Urothelium cell line (cell line): ENCODE measurements at regions not wholly inside any gene's neighbourhood (a gene's known extent, or its start where the extent isn't known, plus 50 kb on each side); places are given as distances from the start of the nearest gene placed in this dataset.
"Not testable (repeated sequence)": the region's sequence is repeated elsewhere in the genome, so short reads cannot be mapped to it uniquely, and the experiment has no call there.

Source experiments
- DNase-seq: peaks from one replicate; pipeline ENCODE4 v3.0.0; 2011; ENCODE audit warnings: low spot score, mixed read lengths
- FAIRE-seq: peaks from 2 replicates; lab custom pipeline; 2011; peaks lifted over from hg19 to GRCh38; lab: Jason Lieb, UNC

DNA sequence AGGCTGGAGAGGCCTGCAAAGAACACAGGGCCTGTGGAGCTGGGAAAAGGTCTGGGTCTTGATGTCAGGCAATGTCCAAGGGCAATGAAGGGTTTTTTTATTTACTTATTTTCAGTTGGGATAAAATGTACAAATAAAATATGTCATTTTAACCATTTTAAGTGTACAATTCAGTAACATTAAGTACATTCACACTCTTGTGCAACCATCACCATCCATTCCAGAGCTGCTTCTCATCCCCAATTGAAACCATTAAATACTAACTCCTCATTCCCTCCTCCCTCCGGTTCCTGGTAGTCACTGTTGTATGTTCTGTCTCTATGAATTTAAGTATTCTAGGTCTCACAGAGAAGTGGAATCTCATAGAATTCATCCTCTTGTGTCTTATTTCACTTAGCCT lies 444.7 kb downstream of the HS3ST3B1 start:
- DNase-seq (no peak), FAIRE-seq (no peak)

DNA sequence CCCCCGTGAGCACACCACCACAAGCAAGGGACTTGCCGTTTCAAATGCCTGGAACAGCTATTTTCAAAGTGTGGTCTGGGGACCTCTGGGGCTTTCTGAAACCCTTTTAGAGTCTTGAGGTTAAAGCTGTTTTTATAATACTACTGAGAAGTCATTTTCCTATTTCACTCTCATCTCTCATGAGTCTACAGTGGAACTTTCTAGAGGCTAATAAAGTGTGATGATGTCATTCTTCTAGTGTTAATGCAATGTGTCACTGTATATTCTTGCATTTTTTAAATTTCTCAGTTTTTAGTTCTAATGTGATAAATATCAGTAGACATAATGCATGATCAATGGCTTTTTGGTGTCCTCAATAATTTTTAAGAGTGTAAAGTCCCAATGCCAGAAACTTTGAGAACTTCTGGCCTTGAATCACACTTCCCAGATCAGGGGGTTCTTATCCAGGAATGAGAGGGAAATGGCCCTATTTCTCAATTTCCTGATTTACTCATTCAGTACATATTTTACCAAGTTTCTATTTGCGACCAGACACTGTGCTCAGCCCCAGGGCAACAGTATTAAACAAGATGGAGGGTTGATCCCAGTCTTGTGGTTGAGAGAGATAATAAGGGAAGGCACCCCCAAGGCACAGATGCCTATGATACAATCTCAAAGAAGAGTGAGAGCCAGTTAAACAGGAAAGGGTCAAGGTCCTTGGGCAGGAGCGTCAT lies 444.0 kb downstream of the HS3ST3B1 start:
- no peak for FAIRE-seq
- no peak for DNase-seq

DNA sequence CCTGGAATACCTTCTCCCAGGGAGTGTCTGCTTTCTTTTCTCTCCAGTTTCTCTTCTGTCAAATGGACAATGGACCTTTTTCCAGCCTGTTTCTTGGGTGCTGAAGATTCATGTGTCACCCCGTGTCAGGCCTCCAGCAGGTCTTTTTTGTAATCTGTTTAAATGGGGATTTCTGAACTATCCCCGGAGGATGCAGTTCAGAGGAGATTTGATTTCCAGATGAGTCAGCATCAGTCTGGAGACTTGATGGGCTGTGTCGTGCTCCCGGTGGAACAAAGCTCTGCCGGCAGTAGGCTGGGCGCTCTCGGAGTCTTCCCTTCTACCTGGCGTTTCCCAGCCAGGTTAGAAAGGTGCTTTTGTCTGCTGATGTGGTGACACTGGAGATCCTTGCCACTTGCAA lies 440.6 kb downstream of the HS3ST3B1 start:
- DNase-seq = peak; percentile 10

DNA sequence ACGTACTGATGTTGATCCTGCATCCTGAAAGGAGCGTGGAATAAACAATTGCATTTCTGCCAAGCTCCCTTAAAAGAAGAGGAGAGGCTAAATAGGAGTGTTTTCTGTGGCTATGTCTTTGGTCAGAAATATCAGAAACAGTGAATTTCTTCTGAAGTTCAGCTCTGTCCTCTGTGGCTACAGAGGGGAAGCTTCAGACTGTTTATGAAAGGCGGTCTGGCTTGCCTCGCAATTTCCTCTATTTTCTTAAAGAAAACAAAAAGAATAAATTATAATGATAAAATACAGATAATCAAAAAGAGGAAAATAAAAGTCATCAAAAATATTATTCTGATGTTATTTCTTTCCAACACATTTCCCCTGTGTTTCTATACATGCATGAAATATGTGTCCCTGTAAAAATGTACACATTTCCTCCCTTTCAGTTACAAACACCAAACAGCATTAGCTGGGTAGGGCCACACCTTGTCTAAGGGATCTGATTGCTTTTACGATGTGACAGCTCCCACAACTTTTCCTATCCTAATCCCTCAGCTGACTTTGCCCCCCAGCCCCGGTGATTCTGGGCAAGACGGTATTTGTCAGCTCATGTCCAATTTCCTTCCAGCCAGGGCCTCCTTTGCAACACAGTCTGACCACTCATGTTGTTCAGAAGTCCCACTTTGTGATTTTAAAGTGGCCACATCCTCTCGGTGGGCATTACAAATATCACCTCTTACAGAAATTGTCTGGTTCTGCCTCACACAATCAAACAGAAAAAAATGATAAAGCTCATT lies 439.0 kb downstream of the HS3ST3B1 start:
- DNase-seq = no peak

More for the DNA sequence above, 440.6 kb downstream of the HS3ST3B1 start:
- no peak for FAIRE-seq

DNA sequence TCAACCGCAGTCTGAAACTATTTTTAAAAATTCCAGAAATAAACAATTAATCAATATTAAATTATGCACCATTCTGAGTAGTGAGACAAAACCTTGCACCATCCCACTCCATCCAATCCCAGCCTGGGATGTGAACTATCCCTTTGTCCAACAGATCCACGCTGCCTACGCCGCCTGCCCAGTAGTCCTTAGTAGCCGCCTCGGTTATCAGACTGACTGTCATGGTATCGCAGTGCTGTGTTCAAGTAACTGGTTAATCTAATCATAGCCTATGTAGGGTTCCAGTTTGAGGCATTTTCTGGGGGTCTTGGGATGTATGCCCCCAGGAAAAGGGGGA lies 437.7 kb downstream of the HS3ST3B1 start:
- no peak for DNase-seq
- no peak for FAIRE-seq

More for the DNA sequence above, 439.0 kb downstream of the HS3ST3B1 start:
- FAIRE-seq = no peak

DNA sequence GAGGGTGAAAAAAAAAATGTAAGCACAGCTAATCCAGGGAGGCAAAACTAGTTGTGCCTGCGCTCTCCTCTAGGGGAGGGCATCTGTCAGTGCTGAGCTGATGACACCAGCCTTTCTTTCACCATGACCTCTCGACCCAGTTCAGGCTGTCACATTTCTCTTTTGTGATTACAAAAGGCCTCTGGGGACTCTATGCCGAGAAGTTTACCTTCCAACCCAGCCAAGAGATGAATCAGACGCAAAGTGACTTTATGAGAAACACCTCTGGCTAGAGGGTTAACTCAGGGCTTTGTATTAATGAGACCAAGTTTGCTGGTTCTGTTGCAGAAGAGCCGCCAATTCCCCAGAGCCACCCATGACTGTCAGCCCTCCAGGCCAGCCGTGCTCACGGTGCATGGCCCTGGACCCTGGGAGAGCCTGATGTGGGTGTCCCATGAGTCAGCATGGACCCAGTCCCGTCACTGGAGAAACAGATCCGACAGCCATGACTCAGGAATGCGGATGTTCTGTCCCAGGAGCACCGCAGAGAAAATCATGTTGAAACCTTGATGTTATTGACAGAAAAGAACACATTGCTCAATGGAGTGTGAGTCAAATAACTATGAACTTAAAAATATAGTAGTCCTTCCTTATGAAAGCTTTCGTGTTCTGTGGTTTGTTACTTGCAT lies 437.2 kb downstream of the HS3ST3B1 start:
- FAIRE-seq (peak; percentile 9), DNase-seq (peak; percentile 82)

DNA sequence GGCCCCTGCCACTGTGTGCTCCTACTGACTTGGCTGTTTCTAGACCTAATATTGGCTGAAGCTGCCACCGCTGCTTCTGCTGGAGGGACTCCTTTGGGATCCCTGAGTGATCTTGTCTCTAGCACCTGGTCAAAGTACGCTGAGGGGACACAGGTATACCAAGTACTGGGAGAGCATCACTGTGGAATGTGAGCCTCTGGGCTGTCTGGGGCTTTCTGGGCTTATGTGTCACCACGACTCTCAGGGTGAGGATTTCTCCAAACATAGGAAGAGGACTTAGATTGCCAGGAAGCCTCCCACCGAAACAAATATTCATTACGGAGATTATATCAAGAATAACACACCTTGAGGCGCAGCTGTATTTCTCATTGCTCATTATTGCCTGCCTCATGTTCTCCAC lies 435.8 kb downstream of the HS3ST3B1 start:
- DNase-seq (no peak), FAIRE-seq (no peak)

DNA sequence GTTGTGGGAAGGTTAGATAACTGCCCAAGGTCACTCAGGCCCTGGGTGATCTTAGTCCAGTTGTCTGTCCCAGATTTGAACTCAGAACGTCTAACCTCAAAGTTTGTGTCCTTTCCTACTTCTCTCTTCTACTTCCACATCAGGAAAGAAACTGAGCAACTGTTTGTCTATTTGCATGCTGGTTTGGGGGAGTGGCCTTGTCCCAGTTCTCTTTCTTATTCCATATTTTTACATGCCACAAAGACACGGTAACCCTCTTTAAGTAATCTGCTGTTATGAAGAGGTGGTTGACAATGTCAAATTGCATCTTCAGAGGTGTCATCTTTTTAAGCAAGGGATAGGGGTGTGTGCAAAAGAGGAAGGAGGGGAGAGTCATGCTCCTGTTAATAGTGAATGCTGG lies 432.5 kb downstream of the HS3ST3B1 start:
- no peak for DNase-seq
- no peak for FAIRE-seq

DNA sequence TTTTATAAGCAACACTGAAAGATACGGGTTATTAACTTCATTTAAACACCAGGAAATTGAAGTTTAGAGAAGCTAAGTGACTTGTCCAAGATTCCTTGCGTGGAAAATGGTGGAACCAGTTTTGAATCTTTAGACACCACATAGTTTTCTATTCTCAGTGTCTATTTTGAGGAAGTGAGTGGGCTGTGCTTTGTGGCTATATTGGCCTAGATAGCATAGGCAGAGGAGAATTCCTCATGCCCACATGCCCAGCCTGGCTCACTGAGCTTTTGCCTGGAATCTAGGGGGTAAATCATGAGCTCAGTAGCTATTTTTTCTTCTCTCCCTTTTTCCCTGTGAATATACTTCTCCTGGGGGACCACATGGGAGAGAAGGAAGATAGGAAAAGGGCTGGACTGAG lies 431.3 kb downstream of the HS3ST3B1 start:
- FAIRE-seq (no peak), DNase-seq (no peak)

DNA sequence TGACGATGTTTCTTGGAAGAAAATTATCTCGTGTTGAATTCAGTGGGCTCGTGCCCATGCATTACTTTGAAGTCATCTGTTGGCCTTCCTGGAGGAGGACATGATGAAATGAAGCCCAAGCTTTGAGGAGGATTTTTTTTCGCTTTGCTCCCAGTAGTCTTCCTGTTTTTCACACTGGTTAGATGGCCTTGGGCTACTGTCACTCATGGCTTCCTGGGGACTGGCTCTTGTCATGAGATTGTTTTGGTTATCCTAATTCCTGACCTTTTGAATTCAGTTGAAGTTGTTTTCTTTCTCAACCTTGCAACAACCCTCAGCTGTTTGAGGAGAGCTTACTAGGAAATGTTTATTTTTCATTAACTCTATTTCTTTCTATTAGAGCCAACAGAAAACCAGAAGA lies 430.7 kb downstream of the HS3ST3B1 start:
- no peak for DNase-seq
- FAIRE-seq = no peak

DNA sequence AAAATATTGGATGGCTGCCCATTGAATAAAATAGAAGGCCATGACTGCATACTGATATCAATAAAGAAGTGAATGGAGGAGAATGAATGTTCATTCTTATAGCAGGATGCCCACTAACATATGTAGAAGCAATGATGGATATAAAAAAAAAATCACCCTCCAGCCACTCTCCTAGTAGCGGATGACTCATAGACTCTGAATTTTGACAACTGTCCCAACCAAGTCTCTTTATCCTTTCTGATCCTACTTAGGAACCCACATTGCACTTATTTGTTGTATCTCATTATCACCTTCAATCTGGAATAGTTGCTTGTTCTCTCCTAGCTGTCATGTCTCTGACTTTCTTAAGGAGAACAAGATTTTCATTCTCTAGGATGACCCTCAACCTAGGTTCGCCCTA lies 429.9 kb downstream of the HS3ST3B1 start:
- no peak for FAIRE-seq
- DNase-seq = no peak

DNA sequence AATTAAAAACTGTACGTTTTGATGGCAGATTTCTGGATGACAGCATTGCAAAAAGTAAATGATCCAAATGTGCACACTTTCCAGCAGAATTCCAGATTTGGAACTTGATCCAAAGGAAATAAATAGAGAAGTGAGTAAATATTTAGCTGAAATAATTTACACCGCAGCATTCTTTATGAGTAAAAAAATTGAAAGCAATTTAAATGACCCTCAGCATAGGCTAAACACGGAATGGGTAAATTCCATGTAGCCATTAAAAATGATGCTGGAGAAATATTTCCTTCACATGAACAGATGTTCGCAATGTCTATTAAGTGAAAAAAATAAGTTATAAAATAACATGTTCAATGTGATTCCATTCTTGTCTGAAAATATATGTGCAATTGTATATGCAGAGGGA lies 424.8 kb downstream of the HS3ST3B1 start:
- FAIRE-seq = no peak
- no peak for DNase-seq

DNA sequence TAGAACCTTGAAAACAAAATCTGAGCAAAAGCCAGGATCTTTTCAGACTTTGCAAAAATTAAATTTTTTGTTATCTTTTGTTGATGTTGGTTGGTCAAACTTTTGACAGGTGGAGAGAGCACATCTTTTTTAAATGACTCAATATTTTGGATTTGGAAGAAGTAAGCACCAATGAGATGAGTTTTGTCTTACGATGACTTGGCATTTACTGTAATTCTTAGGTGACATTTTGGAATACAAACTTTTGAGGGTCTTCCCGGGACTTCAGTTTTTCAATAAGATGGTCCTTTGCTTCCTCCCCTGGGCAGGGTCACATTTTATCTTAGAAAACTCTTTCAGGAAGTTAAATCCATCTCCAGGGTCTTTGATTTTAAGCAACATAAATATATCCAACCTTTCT lies 423.9 kb downstream of the HS3ST3B1 start:
- DNase-seq (no peak), FAIRE-seq (no peak)

DNA sequence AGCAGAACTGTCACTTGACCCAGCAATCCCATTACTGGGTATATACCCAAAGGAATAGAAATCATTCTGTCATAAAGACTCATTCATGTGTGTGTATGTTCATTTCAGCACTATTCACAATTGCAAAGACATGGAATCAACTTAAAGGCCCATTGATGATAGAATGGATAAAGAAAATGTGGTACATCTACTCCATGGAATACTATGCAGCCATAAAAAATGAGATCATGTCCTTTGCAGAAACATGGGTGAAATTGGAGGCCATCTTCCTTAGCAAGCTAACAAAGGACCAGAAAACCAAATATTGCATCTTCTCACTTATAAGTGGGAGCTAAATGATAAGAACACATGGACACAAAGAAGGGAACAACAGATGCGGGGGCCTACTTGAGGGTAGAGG lies 422.5 kb downstream of the HS3ST3B1 start:
- DNase-seq, FAIRE-seq: not testable (repeated sequence)

DNA sequence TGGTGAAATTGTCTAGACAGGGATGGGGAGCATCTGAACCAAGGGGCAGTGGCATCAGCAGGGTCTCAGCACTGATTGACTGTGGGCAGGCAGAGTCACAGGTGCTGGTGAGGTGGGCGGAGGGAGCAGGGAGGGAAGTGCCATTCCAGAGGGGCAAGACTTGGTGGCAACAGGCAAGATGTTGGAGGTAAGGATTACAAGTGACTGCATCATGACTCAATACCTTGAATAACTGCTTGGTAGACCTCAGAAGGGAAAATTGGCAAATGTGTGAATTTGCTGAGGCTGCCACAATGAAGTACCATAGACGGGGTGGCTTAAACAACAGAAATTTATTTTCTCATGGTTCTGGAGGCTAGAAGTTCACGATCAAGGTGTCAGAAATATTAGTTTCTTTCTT lies 419.1 kb downstream of the HS3ST3B1 start:
- no peak for FAIRE-seq
- no peak for DNase-seq

DNA sequence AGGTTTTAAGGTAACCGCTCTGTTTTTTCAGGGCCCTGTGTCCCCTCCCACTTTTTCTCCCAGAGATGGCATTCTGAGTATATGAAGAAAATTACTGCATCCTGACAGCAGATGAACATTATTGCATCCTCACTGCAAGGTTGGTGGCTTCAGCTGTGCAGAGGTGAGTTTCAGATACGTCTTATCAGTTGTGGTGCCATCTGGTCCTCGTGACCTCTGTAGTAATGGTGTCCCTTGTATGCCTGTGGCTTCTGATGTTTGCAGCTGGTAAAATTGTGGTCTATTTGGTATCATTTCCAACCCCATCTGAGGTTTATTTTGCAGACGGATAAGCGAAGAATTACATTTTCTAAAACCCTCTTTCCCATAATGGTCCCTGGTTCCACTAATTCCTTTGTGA lies 417.0 kb downstream of the HS3ST3B1 start:
- DNase-seq (no peak), FAIRE-seq (no peak)

DNA sequence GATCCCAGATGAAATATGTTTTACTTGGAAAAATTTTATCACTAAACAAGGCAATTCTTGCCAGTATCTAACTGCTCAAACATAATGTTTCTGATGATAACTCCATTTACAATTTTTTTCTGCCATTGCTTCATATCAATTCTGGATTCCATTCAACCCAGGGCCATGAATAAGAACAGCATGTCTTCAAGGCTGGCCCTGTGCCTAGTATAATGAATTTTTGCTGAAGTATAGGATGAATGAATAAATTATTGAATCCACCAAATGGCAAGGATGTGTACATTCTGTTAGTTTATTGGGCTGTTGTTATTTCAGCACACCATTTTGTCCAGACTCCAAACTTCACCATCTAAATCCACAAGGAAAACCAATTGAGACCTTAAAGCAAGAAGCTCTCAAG lies 414.7 kb downstream of the HS3ST3B1 start:
- FAIRE-seq (no peak), DNase-seq (no peak)

DNA sequence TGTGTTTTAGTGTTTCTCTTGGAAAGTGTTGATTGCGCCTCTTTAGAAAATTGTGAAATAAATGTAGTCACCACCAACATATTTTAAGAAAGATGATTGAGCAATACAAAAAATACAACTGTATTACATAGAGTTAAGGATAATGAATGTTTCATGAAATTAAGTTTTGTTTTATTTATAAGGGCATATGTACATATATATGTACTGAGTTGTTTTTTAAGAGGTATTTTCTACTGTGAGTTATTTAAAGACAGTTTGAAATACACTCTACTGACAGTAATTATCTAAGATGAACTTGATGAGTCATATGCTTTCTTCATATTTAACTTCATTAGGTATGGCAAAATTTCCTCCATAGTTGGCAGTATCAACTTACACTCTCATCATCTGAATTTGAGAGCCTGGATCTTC lies 411.7 kb downstream of the HS3ST3B1 start:
- FAIRE-seq (no peak), DNase-seq (no peak)

DNA sequence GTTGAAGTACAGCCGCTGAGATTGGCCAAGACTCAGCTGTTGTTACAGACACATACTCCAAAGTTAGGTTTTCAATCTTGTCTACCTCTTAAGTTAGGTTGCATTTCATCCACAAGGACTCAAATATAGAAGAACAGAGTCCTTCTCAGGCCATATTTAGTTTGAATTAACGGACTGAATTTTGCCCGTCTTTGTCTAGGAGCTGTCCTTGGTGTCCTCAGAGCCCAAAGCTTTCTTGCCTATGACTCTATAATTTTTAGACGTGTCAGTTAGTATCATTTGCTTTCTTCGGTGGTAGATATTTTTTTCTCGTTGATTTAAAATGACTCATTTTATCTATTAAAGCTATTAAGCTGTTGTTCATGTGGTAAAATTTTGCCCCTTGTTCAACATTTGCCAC lies 403.2 kb downstream of the HS3ST3B1 start:
- DNase-seq = no peak
- no peak for FAIRE-seq

DNA sequence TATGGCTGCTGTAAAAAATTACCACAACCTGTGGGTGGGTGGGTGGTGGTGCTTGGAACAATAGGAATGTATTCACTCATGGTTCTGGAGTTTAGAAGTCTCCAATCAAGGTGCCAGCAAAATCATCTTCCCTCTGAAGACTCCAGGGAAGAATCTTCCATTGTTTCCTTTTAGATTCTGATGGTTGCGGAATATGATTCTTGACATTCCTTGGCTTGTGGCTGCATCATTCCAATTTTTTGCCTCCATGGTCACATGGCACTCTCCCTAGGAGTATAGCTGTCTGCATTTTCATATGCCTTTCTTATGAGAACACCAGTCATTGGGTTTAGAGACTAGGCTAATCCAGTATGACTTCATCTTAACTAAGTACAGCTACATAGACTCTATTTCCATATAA lies 401.0 kb downstream of the HS3ST3B1 start:
- FAIRE-seq = no peak
- DNase-seq = no peak

DNA sequence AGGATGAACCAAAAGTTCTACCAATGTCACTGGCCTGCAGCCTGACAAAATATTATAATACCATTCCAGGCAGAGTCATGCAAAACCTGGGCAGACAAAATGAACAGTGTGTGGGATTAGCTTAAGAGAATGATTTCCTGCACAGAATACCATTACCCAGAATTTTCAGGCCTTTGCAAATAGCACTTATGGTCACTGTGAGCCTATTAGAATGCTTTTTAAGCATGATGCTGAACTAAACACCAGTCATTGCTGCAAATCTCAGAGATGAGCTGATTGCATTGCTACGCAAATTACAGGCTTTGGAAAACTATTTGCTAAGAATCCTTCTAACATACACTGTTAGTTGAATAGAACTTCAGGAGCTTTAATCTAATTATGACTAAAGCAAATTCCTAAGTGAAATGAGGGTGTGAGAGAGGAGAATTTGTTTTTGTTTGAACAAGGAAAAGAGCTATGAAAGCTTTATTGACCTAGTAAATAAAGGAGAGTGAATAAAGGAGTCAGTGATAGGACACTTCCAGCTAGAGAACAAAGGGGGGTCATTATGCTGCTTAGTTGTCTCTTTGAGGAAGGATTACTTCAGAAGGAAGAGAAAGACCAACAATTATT lies 398.8 kb downstream of the HS3ST3B1 start:
- FAIRE-seq (no peak), DNase-seq (no peak)

DNA sequence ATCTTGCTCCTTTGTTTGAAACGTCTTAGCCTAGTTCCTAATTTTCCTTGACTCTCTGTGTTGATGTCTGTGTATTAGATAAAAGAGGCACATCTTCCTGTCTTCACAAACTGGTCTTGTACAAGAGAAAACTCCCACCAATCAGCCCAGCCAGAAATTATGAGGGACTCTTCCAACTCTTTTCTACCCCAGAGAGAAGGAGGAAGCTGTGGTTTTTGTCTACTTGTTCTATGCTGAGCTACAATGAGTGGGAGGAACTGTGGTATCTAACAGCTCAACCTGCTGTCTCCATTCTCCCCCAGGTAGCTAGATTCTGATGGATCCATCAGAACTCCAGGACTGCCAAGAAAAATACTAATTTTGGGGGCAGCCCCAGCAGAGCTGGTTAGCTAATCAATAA lies 392.5 kb downstream of the HS3ST3B1 start:
- no peak for FAIRE-seq
- DNase-seq = no peak
